K562 (cell line): ENCODE measurements at regions not wholly inside any gene's neighbourhood (a gene's known extent, or its start where the extent isn't known, plus 50 kb on each side); places are given as distances from the start of the nearest gene placed in this dataset.

Experiments
- CHCHD3 ChIP-seq: fragments of 250-450 bp; sonication (Bioruptor Pico); IDR thresholded peaks from 2 replicates; pipeline ENCODE4 v2.1.2; 2022; ENCODE audit warnings: mild to moderate bottlenecking
- CHD2 ChIP-seq: IDR thresholded peaks from 2 replicates; pipeline ENCODE4 v1.6.1; 2011; ENCODE audit warnings: low read depth, low read length
- CTCF ChIP-seq, 3 experiments: IDR thresholded peaks in 2 of 3; conservative IDR thresholded peaks in 1 of 3; 2 replicates each; pipeline ENCODE4 v1.5.1; 2011 to 2012; ENCODE audit warnings: low read length in 3 of 3, mild to moderate bottlenecking in 3 of 3, control low read depth in 2 of 3, improper control_type of control experiment in 1 of 3, inconsistent platforms in 1 of 3, low read depth in 1 of 3, mixed read lengths in 1 of 3, moderate library complexity in 1 of 3; ENCODE audit not compliant: insufficient read depth in 2 of 3
- EZH2 ChIP-seq: IDR thresholded peaks from 2 replicates; pipeline ENCODE4 v1.6.1; 2012; ENCODE audit warnings: low read depth, mild to moderate bottlenecking, inconsistent platforms, low read length, borderline replicate concordance
- GABPA ChIP-seq: fragments of 200-800 bp; sonication (Bioruptor generic); conservative IDR thresholded peaks from 2 replicates; pipeline ENCODE4 v1.6.1; 2016; ENCODE audit warnings: low read depth, missing genetic modification characterization, missing compliant biosample characterization
- MAX ChIP-seq: sonication (generic); formaldehyde crosslinking; IDR thresholded peaks from 2 replicates; pipeline ENCODE4 v1.9.0; 2022; ENCODE audit warnings: mild to moderate bottlenecking, missing genetic modification reagents
- NFYB ChIP-seq: IDR thresholded peaks from 2 replicates; pipeline ENCODE4 v1.6.1; 2011; ENCODE audit warnings: mild to moderate bottlenecking, moderate library complexity; ENCODE audit not compliant: insufficient read length; ENCODE audit errors: extremely low read depth
- ZNF12 ChIP-seq: sonication (generic); formaldehyde crosslinking; IDR thresholded peaks from 2 replicates; pipeline ENCODE4 v1.4.0; 2020; ENCODE audit warnings: mild to moderate bottlenecking, missing genetic modification reagents
- ZNF3 ChIP-seq: fragments of 250-450 bp; sonication (Bioruptor Pico); IDR thresholded peaks from 2 replicates; pipeline ENCODE4 v1.5.0; 2021; ENCODE audit warnings: mild to moderate bottlenecking, moderate library complexity
- ZNF584 ChIP-seq: fragments of 200-800 bp; sonication (Bioruptor generic); IDR thresholded peaks from 2 replicates; pipeline ENCODE4 v1.6.1; 2016; ENCODE audit warnings: low read depth, mild to moderate bottlenecking, missing genetic modification characterization, missing compliant biosample characterization
- ZNF785 ChIP-seq: fragments of 250-450 bp; sonication (Bioruptor Pico); IDR thresholded peaks from 2 replicates; pipeline ENCODE4 v1.4.0; 2020; ENCODE audit warnings: mild to moderate bottlenecking

- TF ChIP-seq CTCF (IDR thresholded peaks at IDR 0.05 in 2 of 3, conservative IDR thresholded peaks at IDR 0.05 in 1 of 3; ENCODE audit: insufficient read depth in 2 of 3, low read depth in 1 of 3, low read length in 3 of 3) (no peak), ZNF584 (CRISPR knock-in tag) (no peak), ZNF785 (CRISPR knock-in tag) (no peak), CHCHD3 (CRISPR knock-in tag) (no peak), MAX (CRISPR knock-in tag) (no peak), CHD2 (no peak), EZH2 (no peak), NFYB (no peak), ZNF3 (CRISPR knock-in tag) (no peak), ZNF12 (CRISPR knock-in tag) (no peak), GABPA (no peak)
Measured at GRCh38 chr1:68617942-68618341, 121.1 kb upstream of the DEPDC1 start.
